SK-N-SH (cell line): ENCODE measurements at regions not wholly inside any gene's neighbourhood (a gene's known extent, or its start where the extent isn't known, plus 50 kb on each side); places are given as distances from the start of the nearest gene placed in this dataset.

Experiments used
- CTCF ChIA-PET: fragments of 300-600, 350-600 bp; formaldehyde crosslinking; extraction: SDS; loops from one replicate; lab custom pipeline; 2021; lab: Yijun Ruan, JAX
- POLR2A ChIA-PET: fragments of 350-600 bp; sonication (Branson Sonifier 250); formaldehyde crosslinking; extraction: SDS; loops from one replicate; lab custom pipeline; 2020; ENCODE audit warnings: antibody characterized with exemption, inconsistent platforms; lab: Yijun Ruan, JAX
- DNase-seq: peaks from one replicate; pipeline ENCODE4 v3.0.0; 2012
- H2AFZ ChIP-seq: fragments of 200-600 bp; sonication (generic); 2 replicates; pipeline ENCODE4 v1.8.1; 2016; ENCODE audit warnings: antibody characterized with exemption, mild to moderate bottlenecking, low read depth
- H3F3A ChIP-seq: fragments of 200-600 bp; sonication (generic); replicated peaks from 2 replicates; pipeline ENCODE3; 2016; ENCODE audit warnings: antibody characterized with exemption, mild to moderate bottlenecking; ENCODE audit not compliant: insufficient read depth
- H3K27ac ChIP-seq, 2 experiments: fragments of 200-500 bp in 1 of 2; fragments of 200-600 bp in 1 of 2; sonication (Bioruptor generic) in 1 of 2; sonication (generic), shearing (Covaris generic) in 1 of 2; 2 replicates each; pipeline versions ENCODE4 v1.5.1 to v1.6.1; 2014 to 2016; ENCODE audit warnings: low read depth in 2 of 2, inconsistent platforms in 1 of 2, low read length in 1 of 2, mild to moderate bottlenecking in 1 of 2, mixed read lengths in 1 of 2
- H3K27me3 ChIP-seq: fragments of 200-600 bp; sonication (generic), shearing (Covaris generic); 2 replicates; pipeline ENCODE4 v1.6.1; 2016; ENCODE audit warnings: mixed run types; ENCODE audit not compliant: insufficient read depth
- H3K36me3 ChIP-seq, 2 experiments: fragments of 200-500 bp in 1 of 2; fragments of 200-600 bp in 1 of 2; sonication (Bioruptor generic) in 1 of 2; sonication (generic) in 1 of 2; replicated peaks in 1 of 2; 2 replicates each; pipeline versions ENCODE3 to v1.5.1; 2014 to 2016; ENCODE audit warnings: low read length in 1 of 2, mild to moderate bottlenecking in 1 of 2; ENCODE audit not compliant: insufficient read depth in 2 of 2, control insufficient read depth in 1 of 2
- H3K4me1 ChIP-seq, 2 experiments: fragments of 200-500 bp in 1 of 2; fragments of 200-600 bp in 1 of 2; sonication (Bioruptor generic) in 1 of 2; sonication (generic), shearing (Covaris generic) in 1 of 2; 2 replicates each; pipeline versions ENCODE4 v1.5.1 to v1.6.1; 2014 to 2016; ENCODE audit warnings: low read depth in 1 of 2, low read length in 1 of 2, mixed run types in 1 of 2; ENCODE audit not compliant: insufficient read depth in 2 of 2, control insufficient read depth in 1 of 2
- H3K4me2 ChIP-seq: fragments of 200-600 bp; sonication (generic), shearing (Covaris generic); 2 replicates; pipeline ENCODE4 v1.6.1; 2017; ENCODE audit warnings: mixed run types
- H3K4me3 ChIP-seq, 2 experiments: fragments of 200-500 bp in 1 of 2; fragments of 200-600 bp in 1 of 2; sonication (Bioruptor generic) in 1 of 2; sonication (generic), shearing (Covaris generic) in 1 of 2; 2 replicates each; pipeline versions ENCODE4 v1.5.1 to v1.8.1; 2014 to 2016; ENCODE audit warnings: low read depth in 2 of 2, inconsistent platforms in 1 of 2, low read length in 1 of 2, mild to moderate bottlenecking in 1 of 2, mixed read lengths in 1 of 2, moderate library complexity in 1 of 2
- H3K79me2 ChIP-seq: fragments of 200-600 bp; sonication (generic); 2 replicates; pipeline ENCODE4 v1.8.1; 2017; ENCODE audit warnings: mild to moderate bottlenecking; ENCODE audit not compliant: insufficient read depth
- H3K9ac ChIP-seq: fragments of 200-600 bp; sonication (generic); 2 replicates; pipeline ENCODE4 v1.6.1; 2017; ENCODE audit warnings: mixed run types
- H3K9me2 ChIP-seq: fragments of 200-600 bp; sonication (generic); 2 replicates; pipeline ENCODE4 v1.6.1; 2017; ENCODE audit warnings: mixed run types
- H3K9me3 ChIP-seq: fragments of 200-600 bp; sonication (generic); 2 replicates; pipeline ENCODE4 v1.6.1; 2017; ENCODE audit warnings: mixed run types, mild to moderate bottlenecking, moderate library complexity
- H4K20me1 ChIP-seq: fragments of 200-600 bp; sonication (generic); 2 replicates; pipeline ENCODE4 v1.6.1; 2017; ENCODE audit warnings: mild to moderate bottlenecking, mixed run types; ENCODE audit not compliant: insufficient read depth
- EP300 ChIP-seq, 2 experiments: IDR thresholded peaks; 2 replicates each; pipeline versions ENCODE4 v1.4.0 to v1.6.1; 2012; ENCODE audit warnings: borderline replicate concordance in 1 of 2, low read depth in 1 of 2, low read length in 1 of 2
- FOXM1 ChIP-seq: IDR thresholded peaks from 2 replicates; pipeline ENCODE4 v1.4.0; 2012; ENCODE audit warnings: low read depth, mild to moderate bottlenecking
- GABPA ChIP-seq: IDR thresholded peaks from 2 replicates; pipeline ENCODE4 v1.4.0; 2012; ENCODE audit warnings: low read depth, mild to moderate bottlenecking
- IRF3 ChIP-seq: fragments of 150-350 bp; IDR thresholded peaks from 2 replicates; pipeline ENCODE4 v1.6.1; 2016; ENCODE audit warnings: mild to moderate bottlenecking, low read depth, low read length
- MEF2A ChIP-seq: IDR thresholded peaks from 2 replicates; pipeline ENCODE4 v1.4.0; 2012; ENCODE audit warnings: low read depth, borderline replicate concordance
- NFIC ChIP-seq: IDR thresholded peaks from 2 replicates; pipeline ENCODE4 v1.4.0; 2012; ENCODE audit warnings: borderline replicate concordance
- NRF1 ChIP-seq: IDR thresholded peaks from 2 replicates; pipeline ENCODE4 v1.6.1; 2012; ENCODE audit warnings: low read depth, mild to moderate bottlenecking, low read length
- SIN3A ChIP-seq: IDR thresholded peaks from 2 replicates; pipeline ENCODE4 v1.6.1; 2012; ENCODE audit warnings: low read depth, mild to moderate bottlenecking, low read length, moderate library complexity, borderline replicate concordance
- TAF1 ChIP-seq: IDR thresholded peaks from 2 replicates; pipeline ENCODE4 v1.6.1; 2012; ENCODE audit warnings: low read depth, mild to moderate bottlenecking, low read length, moderate library complexity, borderline replicate concordance
- USF2 ChIP-seq: fragments of 150-350 bp; IDR thresholded peaks from 2 replicates; pipeline ENCODE4 v1.6.1; 2017; ENCODE audit warnings: antibody characterized with exemption, low read length, low read depth, borderline replicate concordance
- WGBS: methylation state at CpG from one replicate; pipeline ENCODE4 v1.1.6; 2017; ENCODE audit warnings: low lambda C conversion rate; 5-methylcytosine and 5-hydroxymethylcytosine counted together

GRCh38 chr3:24661175-24661584, 166.5 kb upstream of the THRB start:
- POLR2A ChIA-PET: no interaction called here
- no peaks in the 10 kb centered on the region for H3K27me3 ChIP-seq
- TF ChIP-seq USF2: no peak
- no peak for TF ChIP-seq FOXM1
- TF ChIP-seq EP300 (IDR thresholded peaks at IDR 0.05; ENCODE audit: borderline replicate concordance in 1 of 2, low read depth in 1 of 2, low read length in 1 of 2): no peak
- no peak for TF ChIP-seq NFIC
- CTCF ChIA-PET: interaction anchor here (0.9 to 1.0 kb wide), 2 partner anchors 10 to 20 kb away, joined by 3 read pairs; no protein-coding TSS in a partner anchor
- H3K4me2 ChIP-seq: no peak overlapping the region
- H3K9ac ChIP-seq: no peak overlapping the region
- no peak overlapping the region for H3K4me3 ChIP-seq
- H3K79me2 ChIP-seq: no peaks in the 10 kb centered on the region
- H2AFZ ChIP-seq: no peak overlapping the region
- no peak overlapping the region for H3K27ac ChIP-seq
- no peak for DNase-seq
- no peaks in the 10 kb centered on the region for H3K4me1 ChIP-seq
- H3F3A ChIP-seq: no peaks in the 10 kb centered on the region
- no peaks in the 10 kb centered on the region for H3K36me3 ChIP-seq
- no peaks in the 10 kb centered on the region for H3K9me3 ChIP-seq
- H3K9me2 ChIP-seq: no peaks in the 10 kb centered on the region
- WGBS: 65% methylated on average over 3 of the region's 3 CpGs
- H4K20me1 ChIP-seq: no peaks in the 10 kb centered on the region

GRCh38 chr3:24662449-24663345, 168.0 kb upstream of the THRB start:
- Histone ChIP-seq H3K9me3 (no peaks in the 10 kb centered on the region), H3K27me3 (no peaks in the 10 kb centered on the region), H3K4me3 (no peak overlapping the region), H3K9me2 (no peaks in the 10 kb centered on the region), H3K9ac (no peak overlapping the region), H3F3A (no peaks in the 10 kb centered on the region), H3K36me3 (no peaks in the 10 kb centered on the region), H3K4me1 (no peaks in the 10 kb centered on the region), H2AFZ (no peak overlapping the region), H3K27ac (no peak overlapping the region), H3K4me2 (no peak overlapping the region), H3K79me2 (no peaks in the 10 kb centered on the region), H4K20me1 (no peaks in the 10 kb centered on the region)
- WGBS: 42% methylated on average over 2 of the region's 7 CpGs
- POLR2A ChIA-PET: no interaction called here
- no peak for DNase-seq
- CTCF ChIA-PET: no interaction called here
- no peak for TF ChIP-seq SIN3A
- TF ChIP-seq GABPA: no peak
- TF ChIP-seq IRF3: no peak
- no peak for TF ChIP-seq NRF1
- no peak for TF ChIP-seq MEF2A
- no peak for TF ChIP-seq EP300 (IDR thresholded peaks at IDR 0.05; ENCODE audit: borderline replicate concordance in 1 of 2, low read depth in 1 of 2, low read length in 1 of 2)
- no peak for TF ChIP-seq TAF1
